ENCODE measurements at regions not wholly inside any gene's neighbourhood (a gene's known extent, or its start where the extent isn't known, plus 50 kb on each side); places are given as distances from the start of the nearest gene placed in this dataset.

DNA sequence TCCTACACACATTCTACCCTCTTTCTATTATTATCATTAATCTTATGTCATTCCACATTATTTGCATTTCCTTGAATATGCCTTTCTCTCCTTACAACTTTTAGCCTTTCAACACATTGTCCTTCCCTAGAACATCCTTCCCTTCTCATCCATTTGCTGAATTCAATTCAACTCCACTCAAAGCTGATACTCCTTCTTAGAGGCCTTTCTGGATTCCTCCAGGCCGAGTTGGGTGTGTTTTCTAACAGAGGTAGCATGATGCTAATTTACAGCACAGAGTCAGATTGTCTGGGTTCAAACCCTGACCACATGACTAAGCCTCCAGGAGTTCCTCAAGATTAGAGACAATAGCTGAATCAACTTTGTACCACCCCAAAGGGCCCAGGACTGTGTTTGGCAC is 63.4 kb upstream of the IL12A start:
- Histone ChIP-seq H3K4me3 (ENCODE audit: low read length) (no peak overlapping the region), H3K36me3 (replicated peaks; ENCODE audit: insufficient read depth, low read length) (no peaks in the 10 kb centered on the region), H3K27ac (ENCODE audit: low read length) (no peak overlapping the region), H3K9ac (ENCODE audit: low read length) (no peak overlapping the region), H3K9me2 (replicated peaks; ENCODE audit: insufficient read depth, low read length) (no peaks in the 10 kb centered on the region), H3K79me2 (ENCODE audit: low read length) (no peaks in the 10 kb centered on the region), H4K20me1 (ENCODE audit: insufficient read depth, low read length) (no peaks in the 10 kb centered on the region), H3F3A (ENCODE audit: insufficient read depth, low read length) (peaks cover under 1% of the 10 kb centered on the region; the same call in 1 of the 2 replicates), H3K27me3 (replicated peaks; ENCODE audit: insufficient read depth, low read length) (no peaks in the 10 kb centered on the region), H3K9me3 (replicated peaks; ENCODE audit: insufficient read depth, low read length) (no peaks in the 10 kb centered on the region), H3K4me1 (ENCODE audit: low read length) (peaks cover 10% of the 10 kb centered on the region), H2AFZ (ENCODE audit: low read length) (no peak overlapping the region), H3K4me2 (ENCODE audit: low read depth, low read length) (no peak overlapping the region)
- TF ChIP-seq, protein P1, sequence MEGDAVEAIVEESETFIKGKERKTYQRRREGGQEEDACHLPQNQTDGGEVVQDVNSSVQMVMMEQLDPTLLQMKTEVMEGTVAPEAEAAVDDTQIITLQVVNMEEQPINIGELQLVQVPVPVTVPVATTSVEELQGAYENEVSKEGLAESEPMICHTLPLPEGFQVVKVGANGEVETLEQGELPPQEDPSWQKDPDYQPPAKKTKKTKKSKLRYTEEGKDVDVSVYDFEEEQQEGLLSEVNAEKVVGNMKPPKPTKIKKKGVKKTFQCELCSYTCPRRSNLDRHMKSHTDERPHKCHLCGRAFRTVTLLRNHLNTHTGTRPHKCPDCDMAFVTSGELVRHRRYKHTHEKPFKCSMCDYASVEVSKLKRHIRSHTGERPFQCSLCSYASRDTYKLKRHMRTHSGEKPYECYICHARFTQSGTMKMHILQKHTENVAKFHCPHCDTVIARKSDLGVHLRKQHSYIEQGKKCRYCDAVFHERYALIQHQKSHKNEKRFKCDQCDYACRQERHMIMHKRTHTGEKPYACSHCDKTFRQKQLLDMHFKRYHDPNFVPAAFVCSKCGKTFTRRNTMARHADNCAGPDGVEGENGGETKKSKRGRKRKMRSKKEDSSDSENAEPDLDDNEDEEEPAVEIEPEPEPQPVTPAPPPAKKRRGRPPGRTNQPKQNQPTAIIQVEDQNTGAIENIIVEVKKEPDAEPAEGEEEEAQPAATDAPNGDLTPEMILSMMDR (IDR thresholded peaks at IDR 0.05; ENCODE audit: low read length) = no peak
- no peak for TF ChIP-seq EZH2phosphoT487 (IDR thresholded peaks at IDR 0.05; ENCODE audit: low read length)
- no peak for TF ChIP-seq EZH2 (optimal IDR thresholded peaks at IDR 0.05; ENCODE audit: low read depth, low read length)
- no peak for DNase-seq

DNA sequence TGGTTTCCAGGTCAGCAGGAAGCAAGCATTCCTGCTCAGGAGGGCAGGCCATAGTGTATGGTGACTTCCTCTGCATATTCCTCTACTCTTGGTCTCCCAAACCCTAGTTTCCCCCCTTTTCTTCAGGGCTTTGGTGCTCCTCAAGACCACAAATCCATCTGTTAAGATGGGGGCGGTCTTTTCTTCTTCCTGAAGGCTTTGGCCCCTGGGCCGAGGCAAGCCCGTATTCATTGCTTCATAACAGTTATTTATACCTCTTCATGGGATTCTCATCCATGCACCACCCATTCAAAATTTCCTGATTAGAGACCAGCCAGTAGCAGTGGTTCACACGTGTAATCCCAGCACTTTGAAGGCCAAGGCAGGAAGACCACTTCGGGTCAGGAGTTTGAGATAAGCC is 62.1 kb upstream of the IL12A start:
- no peak overlapping the region for H3K9ac ChIP-seq (ENCODE audit: low read length)
- H2AFZ ChIP-seq (ENCODE audit: low read length) = no peak overlapping the region
- TF ChIP-seq, protein P1 (IDR thresholded peaks at IDR 0.05; ENCODE audit: low read length) = no peak
- TF ChIP-seq EZH2 (optimal IDR thresholded peaks at IDR 0.05; ENCODE audit: low read depth, low read length) (no peak), EZH2phosphoT487 (IDR thresholded peaks at IDR 0.05; ENCODE audit: low read length) (no peak)
- DNase-seq = no peak
- no peaks in the 10 kb centered on the region for H4K20me1 ChIP-seq (ENCODE audit: insufficient read depth, low read length)
- no peaks in the 10 kb centered on the region for H3K27me3 ChIP-seq (replicated peaks; ENCODE audit: insufficient read depth, low read length)
- H3K9me2 ChIP-seq (replicated peaks; ENCODE audit: insufficient read depth, low read length) = no peaks in the 10 kb centered on the region
- no peak overlapping the region for H3K27ac ChIP-seq (ENCODE audit: low read length)
- no peaks in the 10 kb centered on the region for H3K79me2 ChIP-seq (ENCODE audit: low read length)
- no peak overlapping the region for H3K4me3 ChIP-seq (ENCODE audit: low read length)
- no peaks in the 10 kb centered on the region for H3K36me3 ChIP-seq (replicated peaks; ENCODE audit: insufficient read depth, low read length)
- no peaks in the 10 kb centered on the region for H3K9me3 ChIP-seq (replicated peaks; ENCODE audit: insufficient read depth, low read length)
- H3K4me2 ChIP-seq (ENCODE audit: low read depth, low read length) = no peak overlapping the region
- no peaks in the 10 kb centered on the region for H3F3A ChIP-seq (ENCODE audit: insufficient read depth, low read length)
- 0 out of 2 replicates have a peak, but pooled peaks cover 5% of the 10 kb centered on the region for H3K4me1 ChIP-seq (ENCODE audit: low read length)

GRCh38 chr3:159928071-159928491 is 60.6 kb upstream of the IL12A start:
- Histone ChIP-seq H3F3A (ENCODE audit: insufficient read depth, low read length) (no peaks in the 10 kb centered on the region), H4K20me1 (ENCODE audit: insufficient read depth, low read length) (no peaks in the 10 kb centered on the region), H3K4me1 (ENCODE audit: low read length) (0 out of 2 replicates have a peak, but pooled peaks cover 5% of the 10 kb centered on the region), H2AFZ (ENCODE audit: low read length) (no peak overlapping the region), H3K4me3 (ENCODE audit: low read length) (no peak overlapping the region), H3K9me3 (replicated peaks; ENCODE audit: insufficient read depth, low read length) (no peaks in the 10 kb centered on the region), H3K36me3 (replicated peaks; ENCODE audit: insufficient read depth, low read length) (no peaks in the 10 kb centered on the region), H3K27ac (ENCODE audit: low read length) (no peak overlapping the region), H3K9ac (ENCODE audit: low read length) (no peak overlapping the region), H3K9me2 (replicated peaks; ENCODE audit: insufficient read depth, low read length) (no peaks in the 10 kb centered on the region), H3K27me3 (replicated peaks; ENCODE audit: insufficient read depth, low read length) (no peaks in the 10 kb centered on the region), H3K4me2 (ENCODE audit: low read depth, low read length) (no peak overlapping the region), H3K79me2 (ENCODE audit: low read length) (no peaks in the 10 kb centered on the region)
- DNase-seq = no peak
- TF ChIP-seq EZH2 (optimal IDR thresholded peaks at IDR 0.05; ENCODE audit: low read depth, low read length) = no peak
- TF ChIP-seq, protein P1 (IDR thresholded peaks at IDR 0.05; ENCODE audit: low read length) = no peak
- no peak for TF ChIP-seq EZH2phosphoT487 (IDR thresholded peaks at IDR 0.05; ENCODE audit: low read length)

Measured in MM.1S (cell line).